AG08396 (cell line): ENCODE measurements at regions not wholly inside any gene's neighbourhood (a gene's known extent, or its start where the extent isn't known, plus 50 kb on each side); places are given as distances from the start of the nearest gene placed in this dataset.

ENCODE experiments used
- DNase-seq: peaks from one replicate; pipeline ENCODE4 v3.0.0; 2012; ENCODE audit warnings: low spot score, mixed read lengths

- no peak for DNase-seq
Measured at GRCh38 chr2:425947-426346, 138.1 kb upstream of the ALKAL2 start.

- no peak for DNase-seq
Measured at GRCh38 chr2:425243-425642, 137.4 kb upstream of the ALKAL2 start.

- DNase-seq, result no peak
Measured at GRCh38 chr2:424306-425171, 136.6 kb upstream of the ALKAL2 start.

- DNase-seq, result no peak
Measured at GRCh38 chr2:423479-423878, 135.6 kb upstream of the ALKAL2 start.

- DNase-seq, result no peak
Measured at GRCh38 chr2:422676-423435, 135.0 kb upstream of the ALKAL2 start.

GRCh38 chr2:421406-421805 is 133.5 kb upstream of the ALKAL2 start:
- DNase-seq, result no peak

- DNase-seq, result no peak
Measured at GRCh38 chr2:419687-420317, 131.9 kb upstream of the ALKAL2 start.

GRCh38 chr2:417662-418061 is 129.8 kb upstream of the ALKAL2 start:
- DNase-seq, result no peak

- no peak for DNase-seq
Measured at GRCh38 chr2:417006-417405, 129.1 kb upstream of the ALKAL2 start.

- no peak for DNase-seq
Measured at GRCh38 chr2:415986-416610, 128.2 kb upstream of the ALKAL2 start.

GRCh38 chr2:409523-409922 is 121.6 kb upstream of the ALKAL2 start:
- DNase-seq, result no peak

GRCh38 chr2:407630-408029 is 119.7 kb upstream of the ALKAL2 start:
- no peak for DNase-seq

- no peak for DNase-seq
Measured at GRCh38 chr2:406876-407275, 119.0 kb upstream of the ALKAL2 start.

GRCh38 chr2:406231-406630 is 118.3 kb upstream of the ALKAL2 start:
- no peak for DNase-seq

- no peak for DNase-seq
Measured at GRCh38 chr2:404581-404980, 116.7 kb upstream of the ALKAL2 start.

- DNase-seq, result no peak
Measured at GRCh38 chr2:403682-404081, 115.8 kb upstream of the ALKAL2 start.

- no peak for DNase-seq
Measured at GRCh38 chr2:402721-403120, 114.8 kb upstream of the ALKAL2 start.

- no peak for DNase-seq
Measured at GRCh38 chr2:402206-402605, 114.3 kb upstream of the ALKAL2 start.

GRCh38 chr2:401019-401679 is 113.3 kb upstream of the ALKAL2 start:
- no peak for DNase-seq

- no peak for DNase-seq
Measured at GRCh38 chr2:397926-398325, 110.0 kb upstream of the ALKAL2 start.

GRCh38 chr2:397521-397920 is 109.6 kb upstream of the ALKAL2 start:
- DNase-seq, result no peak

GRCh38 chr2:396903-397302 is 109.0 kb upstream of the ALKAL2 start:
- DNase-seq, result no peak
